ENCODE measurements at regions not wholly inside any gene's neighbourhood (a gene's known extent, or its start where the extent isn't known, plus 50 kb on each side); places are given as distances from the start of the nearest gene placed in this dataset.

GRCh38 chr11:28887681-28888080 lies 779.5 kb downstream of the METTL15 start:
- DNase-seq (ENCODE audit: extremely low read depth, low read depth), result no peak

DNA sequence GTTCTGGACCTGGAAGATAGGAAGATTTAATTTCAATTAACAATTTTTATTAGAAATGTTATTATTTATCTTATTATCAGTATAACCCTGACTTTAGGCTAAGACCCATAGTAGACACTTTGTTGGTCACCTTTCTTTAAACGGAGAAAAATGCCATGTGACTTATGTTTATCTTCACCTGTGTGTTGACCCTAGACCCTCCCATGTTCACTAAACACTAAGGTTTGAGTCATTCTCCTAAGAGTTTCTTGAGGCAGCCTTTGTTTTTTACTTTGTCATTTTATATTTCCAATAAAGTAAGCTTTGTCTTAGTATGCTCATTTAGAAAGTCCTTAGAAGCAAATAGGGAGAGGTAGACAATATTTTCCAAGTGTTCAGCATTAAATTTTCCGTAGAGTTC lies 771.7 kb downstream of the METTL15 start:
- DNase-seq (ENCODE audit: extremely low read depth, low read depth), result no peak
- TF ChIP-seq, protein P1, sequence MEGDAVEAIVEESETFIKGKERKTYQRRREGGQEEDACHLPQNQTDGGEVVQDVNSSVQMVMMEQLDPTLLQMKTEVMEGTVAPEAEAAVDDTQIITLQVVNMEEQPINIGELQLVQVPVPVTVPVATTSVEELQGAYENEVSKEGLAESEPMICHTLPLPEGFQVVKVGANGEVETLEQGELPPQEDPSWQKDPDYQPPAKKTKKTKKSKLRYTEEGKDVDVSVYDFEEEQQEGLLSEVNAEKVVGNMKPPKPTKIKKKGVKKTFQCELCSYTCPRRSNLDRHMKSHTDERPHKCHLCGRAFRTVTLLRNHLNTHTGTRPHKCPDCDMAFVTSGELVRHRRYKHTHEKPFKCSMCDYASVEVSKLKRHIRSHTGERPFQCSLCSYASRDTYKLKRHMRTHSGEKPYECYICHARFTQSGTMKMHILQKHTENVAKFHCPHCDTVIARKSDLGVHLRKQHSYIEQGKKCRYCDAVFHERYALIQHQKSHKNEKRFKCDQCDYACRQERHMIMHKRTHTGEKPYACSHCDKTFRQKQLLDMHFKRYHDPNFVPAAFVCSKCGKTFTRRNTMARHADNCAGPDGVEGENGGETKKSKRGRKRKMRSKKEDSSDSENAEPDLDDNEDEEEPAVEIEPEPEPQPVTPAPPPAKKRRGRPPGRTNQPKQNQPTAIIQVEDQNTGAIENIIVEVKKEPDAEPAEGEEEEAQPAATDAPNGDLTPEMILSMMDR (IDR thresholded peaks at IDR 0.05; ENCODE audit: low read depth, low read length, missing control alignments), result no peak
- H3K4me3 ChIP-seq (replicated peaks; ENCODE audit: low read depth, low read length), result no peak overlapping the region

More at GRCh38 chr11:28887681-28888080, 779.5 kb downstream of the METTL15 start:
- no peak overlapping the region for H3K4me3 ChIP-seq (replicated peaks; ENCODE audit: low read depth, low read length)
- TF ChIP-seq, protein P1 (IDR thresholded peaks at IDR 0.05; ENCODE audit: low read depth, low read length, missing control alignments), result no peak

- DNase-seq (ENCODE audit: extremely low read depth, low read depth), result no peak
- no peak overlapping the region for H3K4me3 ChIP-seq (replicated peaks; ENCODE audit: low read depth, low read length)
- TF ChIP-seq, protein P1 (IDR thresholded peaks at IDR 0.05; ENCODE audit: low read depth, low read length, missing control alignments), result no peak
Observed at GRCh38 chr11:28878025-28878424, 769.8 kb downstream of the METTL15 start.

DNA sequence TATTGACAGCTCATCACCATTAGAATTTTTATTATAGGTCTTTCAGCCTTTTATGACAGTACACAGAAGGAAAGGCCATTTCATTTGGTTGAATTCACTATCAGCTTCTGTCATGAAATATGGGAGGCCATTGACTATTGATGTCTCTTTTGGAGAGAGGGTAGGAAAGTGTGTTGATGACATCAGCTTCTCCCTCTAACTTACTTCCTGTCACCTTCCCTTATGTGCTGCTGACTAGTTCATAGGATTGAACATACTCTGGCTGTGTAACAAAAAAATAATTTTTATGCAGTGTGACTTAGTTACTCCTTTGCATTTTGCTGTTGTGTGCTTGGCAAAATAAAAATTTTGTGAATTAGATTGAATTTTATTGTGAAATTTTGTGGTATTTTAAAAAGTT lies 769.2 kb downstream of the METTL15 start:
- H3K4me3 ChIP-seq (replicated peaks; ENCODE audit: low read depth, low read length), result no peak overlapping the region
- TF ChIP-seq, protein P1 (IDR thresholded peaks at IDR 0.05; ENCODE audit: low read depth, low read length, missing control alignments), result no peak
- DNase-seq (ENCODE audit: extremely low read depth, low read depth), result no peak

DNA sequence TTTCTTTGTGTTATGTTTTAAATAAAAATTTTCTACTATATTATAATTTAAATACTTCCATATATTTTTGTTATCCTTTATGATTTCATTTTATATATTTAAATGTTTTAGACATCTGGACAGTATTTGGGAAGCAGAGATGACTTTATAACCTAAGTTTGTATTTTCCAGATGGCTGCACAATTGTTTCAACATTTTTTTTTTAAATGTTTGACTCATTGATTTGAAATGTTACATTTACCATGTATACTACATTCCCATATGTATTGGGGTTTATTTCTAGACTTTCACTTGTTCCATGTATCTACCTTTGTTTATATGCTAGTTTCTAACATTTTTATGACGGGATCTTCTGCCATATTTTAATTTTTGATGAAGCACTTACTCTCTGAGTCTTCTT lies 766.5 kb downstream of the METTL15 start:
- H3K4me3 ChIP-seq (replicated peaks; ENCODE audit: low read depth, low read length), result no peak overlapping the region
- no peak for DNase-seq (ENCODE audit: extremely low read depth, low read depth)
- TF ChIP-seq, protein P1 (IDR thresholded peaks at IDR 0.05; ENCODE audit: low read depth, low read length, missing control alignments), result no peak

DNA sequence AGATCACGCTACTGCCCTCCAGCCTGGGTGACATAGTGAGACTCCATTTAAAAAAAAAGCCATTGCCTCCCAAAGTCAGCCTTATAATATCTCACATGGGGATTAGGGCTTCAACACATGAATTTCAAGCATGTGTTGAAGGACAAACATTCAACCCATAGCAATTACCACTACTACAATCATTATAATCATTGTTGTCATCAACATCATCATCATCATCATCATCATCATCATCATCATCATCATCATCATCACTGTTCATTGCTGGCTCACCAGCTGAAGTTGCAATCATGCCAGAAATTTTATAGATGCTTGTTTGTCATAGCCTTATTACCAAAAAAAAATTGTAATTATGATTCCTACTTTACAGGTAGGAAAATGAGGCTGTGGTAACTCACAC lies 762.9 kb downstream of the METTL15 start:
- DNase-seq (ENCODE audit: extremely low read depth, low read depth), result no peak
- TF ChIP-seq, protein P1 (IDR thresholded peaks at IDR 0.05; ENCODE audit: low read depth, low read length, missing control alignments), result no peak
- H3K4me3 ChIP-seq (replicated peaks; ENCODE audit: low read depth, low read length), result no peak overlapping the region

DNA sequence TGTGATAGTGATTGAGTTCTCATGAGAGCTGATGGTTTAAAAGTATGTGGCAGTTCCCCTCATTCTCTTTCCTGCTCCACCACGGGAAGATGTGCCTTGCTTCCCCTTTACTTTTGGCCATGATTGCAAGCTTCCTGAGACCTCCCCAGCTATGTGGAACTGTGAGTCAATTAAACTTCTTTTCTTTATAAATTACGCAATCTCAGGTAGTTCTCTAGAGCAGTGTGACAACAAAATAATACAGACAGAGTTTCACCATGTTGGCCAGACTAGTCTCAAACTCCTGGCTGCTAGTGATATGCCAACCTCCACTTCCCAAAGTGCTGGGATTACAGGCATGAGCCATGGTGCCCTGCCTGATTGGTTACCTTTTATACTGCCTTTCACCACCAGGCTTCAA lies 755.2 kb downstream of the METTL15 start:
- no peak for DNase-seq (ENCODE audit: extremely low read depth, low read depth)
- TF ChIP-seq, protein P1 (IDR thresholded peaks at IDR 0.05; ENCODE audit: low read depth, low read length, missing control alignments), result no peak
- no peak overlapping the region for H3K4me3 ChIP-seq (replicated peaks; ENCODE audit: low read depth, low read length)
